OCI-LY1 (cell line): ENCODE measurements at regions not wholly inside any gene's neighbourhood (a gene's known extent, or its start where the extent isn't known, plus 50 kb on each side); places are given as distances from the start of the nearest gene placed in this dataset.
A peak's percentile ranks its signal among the peaks of the same experiment; 100 is the strongest.

ENCODE experiments used
- EZH2 ChIP-seq: fragments of 200-600 bp; sonication (generic), shearing (Covaris generic); IDR thresholded peaks from 2 replicates; pipeline ENCODE4 v1.8.0; 2017; ENCODE audit warnings: borderline replicate concordance, mixed run types, mild to moderate bottlenecking, antibody characterized with exemption, low read length, moderate library complexity, mixed read lengths
- TF ChIP-seq, protein P1 (sequence below): fragments of 200-600 bp; sonication (generic), shearing (Covaris generic); IDR thresholded peaks from 2 replicates; pipeline ENCODE4 v1.5.1; 2017; ENCODE audit warnings: mild to moderate bottlenecking, antibody characterized with exemption, low read length, moderate library complexity, mixed read lengths

DNA sequence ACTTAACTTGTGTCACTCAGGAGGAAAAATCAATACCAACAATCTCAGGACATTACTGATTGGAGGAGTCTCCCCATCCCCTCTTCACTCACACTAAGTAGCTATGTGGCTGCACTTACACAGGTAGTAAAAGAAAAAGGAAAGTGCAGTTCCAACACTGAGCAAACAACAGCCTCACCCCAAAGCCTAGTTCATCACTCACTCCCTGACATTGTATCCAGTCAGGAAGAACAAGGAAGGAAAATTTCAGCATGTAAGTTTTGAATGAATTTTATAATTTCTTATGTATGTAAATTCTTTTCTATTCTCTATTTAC lies 273.4 kb downstream of the IGSF11 start:
- TF ChIP-seq, protein P1, sequence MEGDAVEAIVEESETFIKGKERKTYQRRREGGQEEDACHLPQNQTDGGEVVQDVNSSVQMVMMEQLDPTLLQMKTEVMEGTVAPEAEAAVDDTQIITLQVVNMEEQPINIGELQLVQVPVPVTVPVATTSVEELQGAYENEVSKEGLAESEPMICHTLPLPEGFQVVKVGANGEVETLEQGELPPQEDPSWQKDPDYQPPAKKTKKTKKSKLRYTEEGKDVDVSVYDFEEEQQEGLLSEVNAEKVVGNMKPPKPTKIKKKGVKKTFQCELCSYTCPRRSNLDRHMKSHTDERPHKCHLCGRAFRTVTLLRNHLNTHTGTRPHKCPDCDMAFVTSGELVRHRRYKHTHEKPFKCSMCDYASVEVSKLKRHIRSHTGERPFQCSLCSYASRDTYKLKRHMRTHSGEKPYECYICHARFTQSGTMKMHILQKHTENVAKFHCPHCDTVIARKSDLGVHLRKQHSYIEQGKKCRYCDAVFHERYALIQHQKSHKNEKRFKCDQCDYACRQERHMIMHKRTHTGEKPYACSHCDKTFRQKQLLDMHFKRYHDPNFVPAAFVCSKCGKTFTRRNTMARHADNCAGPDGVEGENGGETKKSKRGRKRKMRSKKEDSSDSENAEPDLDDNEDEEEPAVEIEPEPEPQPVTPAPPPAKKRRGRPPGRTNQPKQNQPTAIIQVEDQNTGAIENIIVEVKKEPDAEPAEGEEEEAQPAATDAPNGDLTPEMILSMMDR = 0 out of 2 replicates have a peak, but pooled peaks have one; percentile 0
- no peak for TF ChIP-seq EZH2
